ENCODE measurements at regions not wholly inside any gene's neighbourhood (a gene's known extent, or its start where the extent isn't known, plus 50 kb on each side); places are given as distances from the start of the nearest gene placed in this dataset.
A peak's percentile ranks its signal among the peaks of the same experiment; 100 is the strongest.

DNA sequence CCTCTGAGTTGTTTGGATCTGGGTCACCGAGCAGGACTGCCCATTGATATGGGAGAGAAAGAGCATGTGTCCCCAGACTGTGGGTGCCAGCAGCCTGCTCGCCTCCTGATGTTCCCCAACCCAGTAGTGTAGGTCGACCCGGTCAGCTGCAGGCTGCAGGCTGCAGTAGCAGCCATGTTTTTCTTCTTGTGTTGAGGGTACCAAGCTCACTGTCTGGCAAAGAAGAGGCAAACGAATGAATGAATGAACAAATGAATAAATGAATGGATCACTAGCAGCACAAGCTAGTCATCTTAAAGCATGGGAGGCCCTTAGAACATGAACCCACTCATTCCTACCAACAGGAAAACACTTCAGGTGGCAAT lies 293.2 kb downstream of the SOX9 start:
- Histone ChIP-seq H3K27me3 (no peaks in the 10 kb centered on the region), H3K4me1 (no peaks in the 10 kb centered on the region), H3K27ac (no peak overlapping the region), H3K36me3 (peaks cover 0 to 6% (median 0%) of the 10 kb centered on the region in 3 donors), H3K9me3 (peaks cover 0 to 17% (median 0%) of the 10 kb centered on the region in 4 donors), H3K4me3 (no peak overlapping the region)
- no peak for TF ChIP-seq POLR2A (IDR thresholded peaks at IDR 0.05)
- TF ChIP-seq, protein P1, sequence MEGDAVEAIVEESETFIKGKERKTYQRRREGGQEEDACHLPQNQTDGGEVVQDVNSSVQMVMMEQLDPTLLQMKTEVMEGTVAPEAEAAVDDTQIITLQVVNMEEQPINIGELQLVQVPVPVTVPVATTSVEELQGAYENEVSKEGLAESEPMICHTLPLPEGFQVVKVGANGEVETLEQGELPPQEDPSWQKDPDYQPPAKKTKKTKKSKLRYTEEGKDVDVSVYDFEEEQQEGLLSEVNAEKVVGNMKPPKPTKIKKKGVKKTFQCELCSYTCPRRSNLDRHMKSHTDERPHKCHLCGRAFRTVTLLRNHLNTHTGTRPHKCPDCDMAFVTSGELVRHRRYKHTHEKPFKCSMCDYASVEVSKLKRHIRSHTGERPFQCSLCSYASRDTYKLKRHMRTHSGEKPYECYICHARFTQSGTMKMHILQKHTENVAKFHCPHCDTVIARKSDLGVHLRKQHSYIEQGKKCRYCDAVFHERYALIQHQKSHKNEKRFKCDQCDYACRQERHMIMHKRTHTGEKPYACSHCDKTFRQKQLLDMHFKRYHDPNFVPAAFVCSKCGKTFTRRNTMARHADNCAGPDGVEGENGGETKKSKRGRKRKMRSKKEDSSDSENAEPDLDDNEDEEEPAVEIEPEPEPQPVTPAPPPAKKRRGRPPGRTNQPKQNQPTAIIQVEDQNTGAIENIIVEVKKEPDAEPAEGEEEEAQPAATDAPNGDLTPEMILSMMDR (IDR thresholded peaks at IDR 0.05): no peak
- DNase-seq: no peak

DNA sequence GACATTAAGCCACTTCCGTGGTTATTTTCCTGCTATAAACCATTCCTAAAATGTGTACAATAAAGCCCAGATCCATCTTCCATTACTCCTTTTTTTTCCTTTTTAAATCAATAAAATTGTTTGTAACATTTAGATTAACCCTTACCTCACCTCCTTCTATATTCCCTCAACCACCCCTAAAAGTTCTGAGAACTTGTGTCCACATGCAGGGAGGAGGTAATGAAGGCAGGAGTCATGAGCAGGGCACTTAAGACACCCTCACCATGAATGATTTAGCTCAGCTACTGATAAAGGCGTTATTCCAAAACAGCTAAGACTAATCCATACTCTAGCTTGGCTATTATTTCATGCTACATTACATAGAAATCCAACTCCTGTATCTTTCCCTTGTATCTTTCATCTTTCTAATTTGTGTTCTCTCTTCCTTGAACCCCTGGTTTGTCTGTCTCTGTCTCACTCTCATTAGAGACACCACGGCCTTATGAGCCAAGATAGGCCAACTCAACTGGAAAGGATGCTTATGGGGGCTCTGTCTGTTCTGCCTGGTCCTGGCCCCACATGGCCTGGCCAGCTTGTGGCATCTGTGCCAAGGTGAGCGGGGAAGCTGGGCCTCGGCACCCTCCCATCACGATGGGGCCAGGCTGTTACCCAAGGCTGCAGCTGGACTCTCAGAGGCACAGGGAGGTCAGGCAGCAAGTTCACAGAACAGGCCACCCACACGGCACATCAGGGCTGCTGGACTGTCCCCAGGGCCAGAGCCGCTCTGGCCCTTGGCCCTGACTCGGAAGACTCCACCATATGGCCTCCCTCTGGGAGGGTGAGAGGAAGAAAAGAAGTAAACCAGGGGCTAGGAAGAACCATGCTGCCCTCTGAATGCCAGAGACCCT lies 294.4 kb downstream of the SOX9 start:
- DNase-seq: no peak
- Histone ChIP-seq H3K4me1 (peaks cover 0 to 6% (median 0%) of the 10 kb centered on the region in 4 donors), H3K4me3 (no peak overlapping the region), H3K36me3 (peaks cover 0 to 6% (median 0%) of the 10 kb centered on the region in 3 donors), H3K27me3 (no peaks in the 10 kb centered on the region), H3K27ac (no peak overlapping the region), H3K9me3 (peaks cover 0 to 17% (median 0%) of the 10 kb centered on the region in 4 donors)
- TF ChIP-seq POLR2A (IDR thresholded peaks at IDR 0.05): no peak
- TF ChIP-seq, protein P1 (IDR thresholded peaks at IDR 0.05): no peak

DNA sequence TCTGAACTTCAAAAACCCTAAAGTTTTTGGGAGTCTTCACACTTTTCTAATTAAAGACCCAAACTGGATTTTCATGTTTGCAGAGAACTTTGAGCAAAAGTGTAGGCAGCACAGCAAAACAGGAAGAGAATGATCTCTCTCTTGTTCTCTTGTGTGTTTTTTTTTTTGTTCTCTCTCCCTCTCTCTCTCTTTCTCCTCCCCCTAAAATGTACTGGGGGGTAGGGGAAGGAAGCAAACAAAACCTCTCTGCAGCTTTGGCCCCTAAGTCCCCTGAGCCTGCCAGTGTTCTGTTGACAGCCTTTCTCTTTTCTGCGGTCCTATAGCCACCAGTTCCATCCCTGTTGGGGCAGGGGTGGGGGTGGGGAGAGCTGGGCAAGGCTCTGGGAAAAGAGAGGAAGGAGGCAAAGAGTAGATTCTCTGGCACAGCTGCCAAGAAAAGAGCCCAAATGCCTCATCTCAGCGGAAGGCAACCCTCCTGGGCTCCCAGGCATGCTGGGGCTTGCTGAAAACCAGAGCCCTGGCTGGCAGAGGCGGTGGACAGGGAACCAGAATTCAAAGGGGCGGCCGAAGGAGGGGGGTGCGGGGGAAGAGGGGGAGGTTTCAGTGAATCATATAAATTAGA lies 295.3 kb downstream of the SOX9 start:
- peaks cover 0 to 15% (median 1%) of the 10 kb centered on the region in 4 donors for H3K4me1 ChIP-seq
- peak in 1 of 3 donors; percentile 34 for DNase-seq
- H3K27me3 ChIP-seq: no peaks in the 10 kb centered on the region
- TF ChIP-seq, protein P1 (IDR thresholded peaks at IDR 0.05): no peak
- TF ChIP-seq POLR2A (IDR thresholded peaks at IDR 0.05): no peak
- peaks cover 0 to 6% (median 0%) of the 10 kb centered on the region in 3 donors for H3K36me3 ChIP-seq
- H3K9me3 ChIP-seq: peaks cover 0 to 17% (median 0%) of the 10 kb centered on the region in 4 donors
- H3K4me3 ChIP-seq: no peak overlapping the region
- H3K27ac ChIP-seq: no peak overlapping the region

DNA sequence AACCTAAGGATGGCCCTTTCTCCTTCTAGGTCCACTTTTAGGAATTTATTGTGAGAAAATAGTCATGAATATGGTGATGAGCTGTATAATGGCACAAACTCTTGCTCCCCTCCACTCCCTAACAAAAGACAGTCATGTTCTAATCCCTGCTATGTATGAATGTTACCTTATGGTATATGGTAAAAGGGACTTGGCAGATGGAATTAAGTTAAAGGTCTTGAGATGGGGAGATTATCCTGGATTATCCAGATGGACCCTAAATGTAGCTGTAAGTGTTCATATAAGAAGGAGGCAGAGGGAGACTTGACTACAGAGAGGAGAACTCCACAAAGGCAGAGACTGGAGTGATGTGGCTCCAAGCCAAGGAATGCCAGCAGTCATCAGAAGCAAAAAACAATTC lies 296.1 kb downstream of the SOX9 start:
- peaks cover 0 to 21% (median 4%) of the 10 kb centered on the region in 4 donors for H3K4me1 ChIP-seq
- no peak overlapping the region for H3K4me3 ChIP-seq
- no peak for TF ChIP-seq POLR2A (IDR thresholded peaks at IDR 0.05)
- TF ChIP-seq, protein P1 (IDR thresholded peaks at IDR 0.05): no peak
- H3K27me3 ChIP-seq: no peaks in the 10 kb centered on the region
- peaks cover 0 to 6% (median 0%) of the 10 kb centered on the region in 3 donors for H3K36me3 ChIP-seq
- peaks cover 0 to 17% (median 0%) of the 10 kb centered on the region in 4 donors for H3K9me3 ChIP-seq
- DNase-seq: no peak
- H3K27ac ChIP-seq: no peak overlapping the region

DNA sequence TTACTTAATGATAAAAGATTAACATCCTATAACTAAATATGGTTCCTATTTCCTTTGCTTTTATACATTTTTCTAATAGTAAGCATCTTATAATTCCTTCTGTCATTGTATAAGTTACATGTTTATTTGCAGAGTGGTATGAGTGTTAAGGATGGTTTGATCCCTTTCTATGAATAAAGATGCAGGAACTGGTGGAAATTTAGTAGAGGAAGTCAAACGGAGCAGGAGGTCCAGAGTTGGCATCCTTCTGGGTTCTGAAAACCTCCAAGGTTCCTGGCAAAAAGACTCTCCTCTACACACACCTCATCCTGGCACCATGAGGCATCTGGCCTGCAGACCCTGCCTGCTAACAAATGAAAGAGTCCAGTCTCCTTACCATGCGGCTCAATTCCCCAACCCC lies 296.8 kb downstream of the SOX9 start:
- H3K4me1 ChIP-seq: peaks cover 0 to 27% (median 6%) of the 10 kb centered on the region in 4 donors
- peaks cover 0 to 17% (median 0%) of the 10 kb centered on the region in 4 donors for H3K9me3 ChIP-seq
- H3K36me3 ChIP-seq: peaks cover 0 to 6% (median 0%) of the 10 kb centered on the region in 3 donors
- H3K4me3 ChIP-seq: no peak overlapping the region
- TF ChIP-seq POLR2A (IDR thresholded peaks at IDR 0.05): no peak
- TF ChIP-seq, protein P1 (IDR thresholded peaks at IDR 0.05): no peak
- no peak for DNase-seq
- H3K27me3 ChIP-seq: no peaks in the 10 kb centered on the region
- no peak overlapping the region for H3K27ac ChIP-seq

Measured in Peyer's patch (tissue), 4 donors.